ENCODE measurements at regions not wholly inside any gene's neighbourhood (a gene's known extent, or its start where the extent isn't known, plus 50 kb on each side); places are given as distances from the start of the nearest gene placed in this dataset.

- no peak overlapping the region for H3K4me2 ChIP-seq
- FAIRE-seq (no peak), ATAC-seq (no peak), DNase-seq (ENCODE audit: low read depth in 1 of 2, low spot score in 1 of 2) (no peak)
- H3K4me3 ChIP-seq, result no peak overlapping the region
- POLR2A ChIA-PET, result no interaction called here
- no peak overlapping the region for H3K27ac ChIP-seq
- no peaks in the 10 kb centered on the region for H3K4me1 ChIP-seq
- 30% methylated on average over 1 of the region's 1 CpG for WGBS (ENCODE audit: missing lambda C conversion rate)
- TF ChIP-seq ZNF302 (CRISPR knock-in tag; IDR thresholded peaks at IDR 0.05), result no peak
- no peak for TF ChIP-seq FOSB (CRISPR knock-in tag; IDR thresholded peaks at IDR 0.05)
- no peak for TF ChIP-seq CHD4 (IDR thresholded peaks at IDR 0.05; ENCODE audit: borderline replicate concordance)
- TF ChIP-seq SREBF2 (IDR thresholded peaks at IDR 0.05), result no peak
- TF ChIP-seq HES2 (IDR thresholded peaks at IDR 0.05), result no peak
- no peak for TF ChIP-seq HMGXB4 (CRISPR knock-in tag; IDR thresholded peaks at IDR 0.05; ENCODE audit: borderline replicate concordance)
- no peak for TF ChIP-seq MAFK (IDR thresholded peaks at IDR 0.05; ENCODE audit: partially characterized antibody)
- TF ChIP-seq TFCP2L1 (CRISPR knock-in tag; IDR thresholded peaks at IDR 0.05), result no peak
- TF ChIP-seq E2F6 (IDR thresholded peaks at IDR 0.05; ENCODE audit: borderline replicate concordance, low read depth), result no peak
- no peak for TF ChIP-seq JUNB (IDR thresholded peaks at IDR 0.05)
- no peak for TF ChIP-seq CHD2 (IDR thresholded peaks at IDR 0.05; ENCODE audit: low read length, partially characterized antibody)
- CTCF ChIA-PET, result no interaction called here
- no peaks in the 10 kb centered on the region for H3K9me3 ChIP-seq
Measured at GRCh38 chr5:67339219-67339767, 142.7 kb upstream of the CD180 start.

GRCh38 chr5:67338421-67338820 is 141.8 kb upstream of the CD180 start:
- FAIRE-seq (no peak), DNase-seq (ENCODE audit: low read depth in 1 of 2, low spot score in 1 of 2) (no peak), ATAC-seq (no peak)
- Histone ChIP-seq H3K27ac (no peak overlapping the region), H3K4me3 (no peak overlapping the region), H3K4me2 (no peak overlapping the region), H3K9me3 (no peaks in the 10 kb centered on the region), H3K4me1 (no peaks in the 10 kb centered on the region)
- POLR2A ChIA-PET, result no interaction called here
- CTCF ChIA-PET, result no interaction called here
- no peak for TF ChIP-seq JUN (IDR thresholded peaks at IDR 0.05)

- ATAC-seq, result no peak
- POLR2A ChIA-PET, result no interaction called here
- FAIRE-seq, result no peak
- CTCF ChIA-PET, result interaction anchor here (1.3 kb wide), 1 partner anchor 915 kb away, joined by 5 read pairs; no protein-coding TSS in a partner anchor
- no peak overlapping the region for H3K27ac ChIP-seq
- no peaks in the 10 kb centered on the region for H3K4me1 ChIP-seq
- no peak for TF ChIP-seq CTCF (IDR thresholded peaks at IDR 0.05)
- no peak for TF ChIP-seq FOSB (CRISPR knock-in tag; IDR thresholded peaks at IDR 0.05)
- no peak for TF ChIP-seq RAD21 (conservative IDR thresholded peaks at IDR 0.05 in 1 of 2, IDR thresholded peaks at IDR 0.05 in 1 of 2)
- no peak for TF ChIP-seq KDM1A (IDR thresholded peaks at IDR 0.05; ENCODE audit: low read depth)
- TF ChIP-seq CHD2 (IDR thresholded peaks at IDR 0.05; ENCODE audit: low read length, partially characterized antibody), result no peak
- TF ChIP-seq RNF2 (IDR thresholded peaks at IDR 0.05; ENCODE audit: borderline replicate concordance, low read depth), result no peak
- no peak for TF ChIP-seq PHF8 (IDR thresholded peaks at IDR 0.05; ENCODE audit: borderline replicate concordance, low read depth)
- TF ChIP-seq NPAS2 (CRISPR knock-in tag; IDR thresholded peaks at IDR 0.05; ENCODE audit: borderline replicate concordance), result no peak
- TF ChIP-seq HMGXB4 (CRISPR knock-in tag; IDR thresholded peaks at IDR 0.05; ENCODE audit: borderline replicate concordance), result no peak
- TF ChIP-seq JUNB (IDR thresholded peaks at IDR 0.05), result no peak
- no peak for TF ChIP-seq ZNF302 (CRISPR knock-in tag; IDR thresholded peaks at IDR 0.05)
- H3K9me3 ChIP-seq, result no peaks in the 10 kb centered on the region
- H3K4me2 ChIP-seq, result no peak overlapping the region
- no peak overlapping the region for H3K4me3 ChIP-seq
- DNase-seq (ENCODE audit: low read depth in 1 of 2, low spot score in 1 of 2), result no peak
Measured at GRCh38 chr5:67337751-67338150, 141.2 kb upstream of the CD180 start.
